Esophagus squamous epithelium (tissue), 5 donors: ENCODE measurements at regions not wholly inside any gene's neighbourhood (a gene's known extent, or its start where the extent isn't known, plus 50 kb on each side); places are given as distances from the start of the nearest gene placed in this dataset.
A peak's percentile ranks its signal among the peaks of the same experiment; 100 is the strongest.

Source experiments
- DNase-seq: peaks from one replicate; lab custom pipeline; 2025; lab: John Stamatoyannopoulos, UW
- H3K27ac ChIP-seq, 4 donors: fragments of 200-600 bp; sonication (generic); one replicate each; pipeline ENCODE4 v1.5.1; 2016 to 2019; ENCODE audit warnings: mild to moderate bottlenecking in 1 of 4
- H3K27me3 ChIP-seq, 4 donors: fragments of 200-600 bp; sonication (generic); 1 replicate in 3 of 4; 2 replicates in 1 of 4; pipeline versions ENCODE4 v1.5.1 to v1.6.0; 2017 to 2021; ENCODE audit warnings: antibody characterized with exemption in 1 of 4
- H3K36me3 ChIP-seq, 3 donors: fragments of 200-600 bp; sonication (generic); one replicate each; pipeline ENCODE4 v1.5.1; 2016 to 2019
- H3K4me1 ChIP-seq, 3 donors: fragments of 200-600 bp; sonication (generic); one replicate each; pipeline ENCODE4 v1.5.1; 2017 to 2019
- H3K4me3 ChIP-seq, 4 donors: fragments of 200-600 bp; sonication (generic); 1 replicate in 3 of 4; 2 replicates in 1 of 4; pipeline ENCODE4 v1.5.1; 2016 to 2019; ENCODE audit warnings: mild to moderate bottlenecking in 2 of 4, moderate library complexity in 1 of 4
- H3K9me3 ChIP-seq, 3 donors: fragments of 200-600 bp; sonication (generic); one replicate each; pipeline ENCODE4 v1.5.1; 2016 to 2019
- CTCF ChIP-seq, 6 experiments: fragments of 450-650 bp in 4 of 6; fragments of 200-600 bp in 2 of 6; sonication (generic) in 2 of 6; IDR thresholded peaks; one replicate each; pipeline ENCODE4 v1.5.1; 2016 to 2019; ENCODE audit warnings: antibody characterized with exemption in 6 of 6, mild to moderate bottlenecking in 4 of 6, moderate library complexity in 4 of 6
- POLR2A ChIP-seq, 4 donors: fragments of 450-650 bp; IDR thresholded peaks; one replicate each; pipeline ENCODE4 v1.6.1; 2017; ENCODE audit warnings: antibody characterized with exemption in 4 of 4, mild to moderate bottlenecking in 4 of 4, moderate library complexity in 3 of 4
- WGBS, 2 donors: methylation state at CpG; one replicate each; pipeline ENCODE4 v1.1.5; 2018; 5-methylcytosine and 5-hydroxymethylcytosine counted together
- intact Hi-C: fragments of 100-400 bp; cut with DNase I; formaldehyde crosslinking; loops from one replicate; pipeline ENCODE4 v1.15.0; 2022
- donor health status: DM: yes; HTN: yes; CAD: no.

- TF ChIP-seq CTCF (IDR thresholded peaks at IDR 0.05) (no peak), POLR2A (IDR thresholded peaks at IDR 0.05) (no peak)
- Histone ChIP-seq H3K9me3 (no peaks in the 10 kb centered on the region), H3K4me1 (no peaks in the 10 kb centered on the region), H3K4me3 (no peak overlapping the region), H3K36me3 (no peaks in the 10 kb centered on the region), H3K27ac (no peak overlapping the region), H3K27me3 (peaks cover 0 to 53% (median 0%) of the 10 kb centered on the region in 4 donors)
- 65 to 78% methylated on average over 3 to 13 of the region's 18 CpGs for WGBS, 2 donors
- intact Hi-C loops: no loop called here
- no peak for DNase-seq
Measured at GRCh38 chr16:86337138-86337537, 173.2 kb upstream of the FOXF1 start.

GRCh38 chr16:86337581-86338402, 172.5 kb upstream of the FOXF1 start:
- intact Hi-C loops: no loop called here
- Histone ChIP-seq H3K36me3 (no peaks in the 10 kb centered on the region), H3K9me3 (no peaks in the 10 kb centered on the region), H3K4me1 (peaks cover 0 to 4% (median 3%) of the 10 kb centered on the region in 3 donors), H3K27ac (no peak overlapping the region), H3K27me3 (peaks cover 0 to 53% (median 0%) of the 10 kb centered on the region in 4 donors), H3K4me3 (no peak overlapping the region)
- WGBS, 2 donors: 70 to 80% methylated on average over 11 to 16 of the region's 17 CpGs
- no peak for DNase-seq
- TF ChIP-seq CTCF (IDR thresholded peaks at IDR 0.05) (no peak), POLR2A (IDR thresholded peaks at IDR 0.05) (no peak)

GRCh38 chr16:86338403-86339115, 171.8 kb upstream of the FOXF1 start:
- no peaks in the 10 kb centered on the region for H3K9me3 ChIP-seq
- H3K27me3 ChIP-seq: peaks cover 0 to 54% (median 0%) of the 10 kb centered on the region in 4 donors
- H3K27ac ChIP-seq: no peak overlapping the region
- H3K4me1 ChIP-seq: peaks cover 0 to 11% (median 7%) of the 10 kb centered on the region in 3 donors
- intact Hi-C loops: no loop called here
- no peak for TF ChIP-seq CTCF (IDR thresholded peaks at IDR 0.05)
- TF ChIP-seq POLR2A (IDR thresholded peaks at IDR 0.05): no peak
- H3K36me3 ChIP-seq: no peaks in the 10 kb centered on the region
- DNase-seq: no peak
- WGBS, 2 donors: 69 to 77% methylated on average over 4 to 5 of the region's 5 CpGs
- H3K4me3 ChIP-seq: no peak overlapping the region

- 76 to 83% methylated on average over 5 to 6 of the region's 6 CpGs for WGBS, 2 donors
- Histone ChIP-seq H3K27me3 (peaks cover 0 to 52% (median 2%) of the 10 kb centered on the region in 4 donors), H3K9me3 (no peaks in the 10 kb centered on the region), H3K27ac (peak overlapping the region; percentile 74 to 95 (median 91)), H3K4me3 (no peak overlapping the region), H3K4me1 (peaks cover 4 to 23% (median 13%) of the 10 kb centered on the region in 3 donors), H3K36me3 (no peaks in the 10 kb centered on the region)
- intact Hi-C loops: loop anchor here (5.0 kb wide), 1 partner anchor 165 kb away; no protein-coding TSS in a partner anchor
- no peak for DNase-seq
- TF ChIP-seq POLR2A (IDR thresholded peaks at IDR 0.05) (no peak), CTCF (IDR thresholded peaks at IDR 0.05) (no peak)
Measured at GRCh38 chr16:86342161-86342834, 168.0 kb upstream of the FOXF1 start.
